ENCODE measurements at regions not wholly inside any gene's neighbourhood (a gene's known extent, or its start where the extent isn't known, plus 50 kb on each side); places are given as distances from the start of the nearest gene placed in this dataset.

DNA sequence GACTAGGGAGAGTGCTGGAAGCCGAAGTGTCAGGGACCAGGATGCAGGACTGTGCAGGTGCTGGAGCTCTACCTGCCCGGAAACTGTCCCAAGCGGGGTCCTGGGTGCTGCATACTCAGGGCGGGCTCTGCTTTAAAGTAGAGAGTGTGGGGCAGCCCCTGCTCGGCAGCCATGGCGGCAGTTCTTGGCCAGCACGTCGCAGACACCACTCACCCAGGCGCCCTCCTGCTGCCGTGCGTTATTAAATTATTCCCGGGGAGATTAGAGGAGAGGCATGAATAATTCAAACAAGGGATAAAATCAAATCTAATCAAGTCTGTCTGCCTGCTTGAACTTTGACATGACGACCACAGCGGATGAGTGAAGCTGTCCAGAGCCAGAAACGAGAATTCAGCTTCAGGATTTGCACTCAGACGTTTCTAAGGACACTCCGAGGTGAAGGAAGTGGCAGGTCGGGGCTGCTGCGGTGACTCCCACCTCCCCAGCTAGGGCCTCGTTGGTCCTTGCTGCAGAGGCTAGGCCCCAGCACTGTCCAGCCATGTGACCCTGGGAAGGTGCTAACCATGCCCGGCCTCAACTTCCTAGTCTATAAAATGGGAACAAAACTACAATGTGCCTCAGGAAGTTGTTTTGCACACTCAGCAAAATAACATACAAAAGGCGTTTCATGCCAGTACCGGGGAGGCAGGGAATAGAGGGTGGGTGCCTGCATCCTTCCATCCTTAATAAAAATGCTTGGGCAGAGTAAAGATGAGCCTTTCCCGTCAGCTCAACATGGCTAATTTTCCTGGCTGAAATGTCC lies 91.3 kb upstream of the ADAMTS2 start (continued):
- TF ChIP-seq YY1 (IDR thresholded peaks at IDR 0.05; ENCODE audit: borderline replicate concordance in 1 of 3, control insufficient read depth in 1 of 3, extremely low read depth in 1 of 3, insufficient read depth in 3 of 3, insufficient read length in 1 of 3, insufficient replicate concordance in 2 of 3, low read depth in 1 of 3, low read length in 2 of 3) (no peak), MAFF (IDR thresholded peaks at IDR 0.05; ENCODE audit: low read length) (peak; percentile 91), GTF2E2 (tag; IDR thresholded peaks at IDR 0.05) (no peak)

DNA sequence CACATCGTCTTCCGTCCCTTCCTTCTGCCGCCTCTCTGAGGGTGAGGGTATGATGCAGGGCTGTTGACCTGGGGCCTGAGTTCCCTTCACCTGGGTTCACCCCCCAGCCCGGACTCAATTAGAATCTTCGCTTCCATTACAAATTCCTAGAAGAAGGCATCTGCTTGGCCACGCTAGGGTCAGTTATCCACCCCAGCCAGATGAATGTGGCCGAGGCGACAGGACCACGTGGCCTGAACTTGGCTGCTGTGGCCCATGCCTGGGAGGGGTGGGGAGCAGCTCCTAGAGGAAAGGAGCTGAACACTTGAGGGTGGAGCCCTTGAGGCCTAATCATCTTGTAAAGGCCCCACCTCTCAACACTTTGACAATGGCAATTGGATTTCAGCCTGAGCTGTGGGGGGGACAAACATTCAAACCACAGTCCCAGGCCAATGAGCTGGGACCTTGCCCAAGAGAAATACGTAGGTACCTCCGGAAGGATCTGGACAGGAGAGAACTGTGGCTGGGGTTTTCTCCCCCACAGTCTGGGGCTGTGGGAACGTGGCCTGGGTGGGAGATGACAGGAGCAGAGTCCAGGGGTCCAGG lies 90.6 kb upstream of the ADAMTS2 start:
- DNase-seq (ENCODE audit: extremely low read depth in 1 of 4, low spot score in 3 of 4) = peak in 1 of 4 experiments; percentile 14
- Histone ChIP-seq H4K20me1 (replicated peaks; ENCODE audit: control insufficient read depth, insufficient read depth, low read length) (no peaks in the 10 kb centered on the region), H3K79me2 (ENCODE audit: control insufficient read depth, insufficient read depth, low read length) (no peaks in the 10 kb centered on the region), H3K27me3 (ENCODE audit: control insufficient read depth in 2 of 2, insufficient read depth in 2 of 2, low read length in 2 of 2) (peaks cover 26 to 69% of the 10 kb centered on the region in 2 experiments; a peak in 3 of 5 replicates), H3K4me2 (ENCODE audit: insufficient read depth, low read length) (no peak overlapping the region), H3K4me3 (no peak overlapping the region), H3K27ac (ENCODE audit: extremely low read depth, low read depth, low read length) (no peak overlapping the region), H3K36me3 (ENCODE audit: control insufficient read depth, insufficient read depth, low read length) (no peaks in the 10 kb centered on the region), H3K9me3 (replicated peaks; ENCODE audit: control insufficient read depth, insufficient read depth, low read depth, low read length) (no peaks in the 10 kb centered on the region), H3K9me1 (ENCODE audit: control insufficient read depth, insufficient read depth, low read length) (no peaks in the 10 kb centered on the region), H3K4me1 (replicated peaks in 1 of 2; ENCODE audit: control insufficient read depth in 2 of 2, insufficient read depth in 2 of 2, low read length in 2 of 2) (peaks cover 0 to 3% of the 10 kb centered on the region in 2 experiments; a peak in 2 of 5 replicates), H3K9ac (ENCODE audit: insufficient read depth in 1 of 2, low read depth in 2 of 2, low read length in 2 of 2) (no peak overlapping the region), H2AFZ (ENCODE audit: low read depth, low read length) (no peak overlapping the region)
- FAIRE-seq = no peak
- 6% methylated on average over 12 of the region's 12 CpGs for WGBS (ENCODE audit: insufficient coverage, low coverage, missing lambda C conversion rate)
- ChIA-PET CTCF (ENCODE audit: low intra/inter-chr PET ratio) (no interaction called here), POLR2A (interaction anchor here (0.5 to 0.6 kb wide), 2 partner anchors 207 to 253 kb away, joined by 3 read pairs; no protein-coding TSS in a partner anchor)
- peak; percentile 75 for ATAC-seq
- BruUV-seq (replicated peaks) = no TSS peak
- intact Hi-C loops (cut with micrococcal nuclease) (no loop called here), in situ Hi-C loops (cut with MboI) (no loop called here)
- TF ChIP-seq NELFE (IDR thresholded peaks at IDR 0.05; ENCODE audit: insufficient read depth, insufficient read length) (no peak), JUNB (CRISPR knock-in tag; conservative IDR thresholded peaks at IDR 0.05) (no peak), ZNF75A (CRISPR knock-in tag; IDR thresholded peaks at IDR 0.05) (no peak), ZNF76 (CRISPR knock-in tag; IDR thresholded peaks at IDR 0.05; ENCODE audit: borderline replicate concordance) (no peak), HIVEP1 (CRISPR knock-in tag; IDR thresholded peaks at IDR 0.05) (no peak), SIX5 (IDR thresholded peaks at IDR 0.05; ENCODE audit: borderline replicate concordance in 1 of 2, insufficient read depth in 1 of 2, low read depth in 1 of 2, low read length in 2 of 2) (no peak)
- TF ChIP-seq, protein P1, sequence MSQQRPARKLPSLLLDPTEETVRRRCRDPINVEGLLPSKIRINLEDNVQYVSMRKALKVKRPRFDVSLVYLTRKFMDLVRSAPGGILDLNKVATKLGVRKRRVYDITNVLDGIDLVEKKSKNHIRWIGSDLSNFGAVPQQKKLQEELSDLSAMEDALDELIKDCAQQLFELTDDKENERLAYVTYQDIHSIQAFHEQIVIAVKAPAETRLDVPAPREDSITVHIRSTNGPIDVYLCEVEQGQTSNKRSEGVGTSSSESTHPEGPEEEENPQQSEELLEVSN (IDR thresholded peaks at IDR 0.05; ENCODE audit: borderline replicate concordance in 1 of 2, extremely low read depth in 1 of 2, insufficient read depth in 1 of 2, insufficient read length in 1 of 2, low read depth in 1 of 2, low read length in 1 of 2, poor library complexity in 1 of 2, severe bottlenecking in 1 of 2) = peak in 1 of 2 experiments; percentile 35
- TF ChIP-seq, protein P2, sequence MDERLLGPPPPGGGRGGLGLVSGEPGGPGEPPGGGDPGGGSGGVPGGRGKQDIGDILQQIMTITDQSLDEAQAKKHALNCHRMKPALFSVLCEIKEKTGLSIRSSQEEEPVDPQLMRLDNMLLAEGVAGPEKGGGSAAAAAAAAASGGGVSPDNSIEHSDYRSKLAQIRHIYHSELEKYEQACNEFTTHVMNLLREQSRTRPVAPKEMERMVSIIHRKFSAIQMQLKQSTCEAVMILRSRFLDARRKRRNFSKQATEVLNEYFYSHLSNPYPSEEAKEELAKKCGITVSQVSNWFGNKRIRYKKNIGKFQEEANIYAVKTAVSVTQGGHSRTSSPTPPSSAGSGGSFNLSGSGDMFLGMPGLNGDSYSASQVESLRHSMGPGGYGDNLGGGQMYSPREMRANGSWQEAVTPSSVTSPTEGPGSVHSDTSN (CRISPR knock-in tag; IDR thresholded peaks at IDR 0.05; ENCODE audit: low read depth) = no peak
- TF ChIP-seq, protein P2 (tag; conservative IDR thresholded peaks at IDR 0.05; ENCODE audit: low read depth) = no peak
- TF ChIP-seq, protein P3, sequence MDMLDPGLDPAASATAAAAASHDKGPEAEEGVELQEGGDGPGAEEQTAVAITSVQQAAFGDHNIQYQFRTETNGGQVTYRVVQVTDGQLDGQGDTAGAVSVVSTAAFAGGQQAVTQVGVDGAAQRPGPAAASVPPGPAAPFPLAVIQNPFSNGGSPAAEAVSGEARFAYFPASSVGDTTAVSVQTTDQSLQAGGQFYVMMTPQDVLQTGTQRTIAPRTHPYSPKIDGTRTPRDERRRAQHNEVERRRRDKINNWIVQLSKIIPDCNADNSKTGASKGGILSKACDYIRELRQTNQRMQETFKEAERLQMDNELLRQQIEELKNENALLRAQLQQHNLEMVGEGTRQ (CRISPR knock-in tag; IDR thresholded peaks at IDR 0.05) = peak; percentile 24; the same call in 1 of the 2 replicates

Measured in K562 (cell line).